Pancreas (tissue), 10 donors: ENCODE measurements at regions not wholly inside any gene's neighbourhood (a gene's known extent, or its start where the extent isn't known, plus 50 kb on each side); places are given as distances from the start of the nearest gene placed in this dataset.
A peak's percentile ranks its signal among the peaks of the same experiment; 100 is the strongest.

Source experiments
- ATAC-seq, 4 donors: fragments of 200-7000 bp; cut with Tn5 transposase; one replicate each; pipeline versions ENCODE4 v1.8.0 to v1.9.1; 2020; ENCODE audit warnings: mild to moderate bottlenecking in 4 of 4, moderate library complexity in 4 of 4
- DNase-seq, 6 donors: peaks; one replicate each; pipeline ENCODE4 v3.0.0-alpha.2; 2020
- FAIRE-seq: peaks from 2 replicates; lab custom pipeline; 2012; peaks lifted over from hg19 to GRCh38; lab: Jason Lieb, UNC
- H3K27ac ChIP-seq, 4 donors: fragments of 200-600 bp; sonication (generic); 1 replicate in 3 of 4; 2 replicates in 1 of 4; pipeline versions ENCODE4 v1.5.0 to v1.8.0; 2020
- H3K27me3 ChIP-seq, 4 donors: fragments of 200-600 bp; one replicate each; pipeline ENCODE4 v1.8.0; 2021
- H3K36me3 ChIP-seq, 3 donors: fragments of 200-600 bp; sonication (generic) in 1 of 3; one replicate each; pipeline versions ENCODE4 v1.5.0 to v1.8.0; 2020 to 2021
- H3K4me1 ChIP-seq, 3 donors: fragments of 200-600 bp; one replicate each; pipeline ENCODE4 v1.8.0; 2021
- H3K4me3 ChIP-seq, 4 donors: fragments of 200-600 bp; sonication (generic) in 2 of 4; one replicate each; pipeline versions ENCODE4 v1.5.0 to v1.8.0; 2020 to 2021
- H3K9me3 ChIP-seq, 4 donors: fragments of 200-600 bp; one replicate each; pipeline ENCODE4 v1.8.0; 2021
- CTCF ChIP-seq, 4 donors: fragments of 200-600 bp; sonication (generic) in 3 of 4; IDR thresholded peaks; one replicate each; pipeline versions ENCODE4 v1.5.0 to v1.8.0; 2021; ENCODE audit warnings: antibody characterized with exemption in 4 of 4
- WGBS, 2 donors: extraction: QIAGEN DNeasy Blood & Tissue Kit; methylation state at CpG; one replicate each; pipeline ENCODE4 v1.1.7; 2013; 5-methylcytosine and 5-hydroxymethylcytosine counted together
- intact Hi-C, 3 donors: fragments of 100-400 bp; cut with DNase I; formaldehyde crosslinking; loops; one replicate each; pipeline versions ENCODE4 v1.11.1 to v1.14.2; 2022
- donor health status: healthy with polysubstance abuse.
- donor health status: DM: no; HTN: no; CAD: no; lungs with moderate emphysema.
- donor health status: DM: no; HTN: no; CAD: no.
- donor health status: control.
- donor health status: control.
- donor health status: Bipolar disorder and iron deficiency.
- donor health status: DM: yes; HTN: yes; CAD: no.
- donor health status: DM: no; HTN: no; CAD: no.
- donor health status: DM: no; HTN: no; CAD: no.
- donor health status: DM: yes; HTN: yes; CAD: no.

DNA sequence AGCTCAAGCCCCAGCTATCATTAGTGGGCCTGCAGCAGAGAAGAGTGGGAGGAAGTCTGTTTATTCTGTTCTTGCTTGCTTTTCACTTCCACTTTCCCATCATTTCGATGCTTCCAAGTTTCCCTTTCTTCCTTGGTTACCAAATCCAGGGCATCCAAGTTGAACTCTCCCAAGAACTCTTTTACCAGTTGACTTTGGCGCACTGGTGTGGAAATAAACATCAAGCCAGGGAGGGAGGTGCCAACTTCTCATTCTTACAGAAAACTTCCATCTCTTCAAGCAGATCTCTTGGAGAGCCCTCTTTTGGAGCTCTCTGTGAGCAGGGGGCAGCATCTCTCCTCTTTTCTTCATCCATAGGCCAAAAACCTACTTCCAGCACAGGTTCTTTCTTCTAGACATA is 85.7 kb upstream of the RGS17 start:
- no peak for ATAC-seq

DNA sequence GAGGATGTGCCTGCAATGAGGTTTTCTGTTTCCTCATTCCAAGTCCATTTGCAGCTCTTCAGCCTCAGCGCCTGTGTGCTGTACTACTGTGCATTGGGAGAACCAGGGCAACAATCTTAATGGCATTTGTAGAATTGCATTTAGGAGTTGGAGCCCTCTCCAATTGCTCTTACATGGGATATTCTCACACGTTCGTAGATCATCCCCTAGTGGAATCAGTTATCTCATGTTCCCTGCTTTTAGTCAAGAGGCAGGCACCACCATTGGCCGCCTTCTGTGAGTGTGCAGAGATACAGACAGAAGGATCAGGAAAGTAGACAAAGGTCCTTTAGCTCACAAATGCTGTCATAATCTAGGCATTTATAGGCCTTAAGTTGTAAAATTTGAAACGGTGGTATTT is 84.2 kb upstream of the RGS17 start:
- no peak for TF ChIP-seq CTCF (IDR thresholded peaks at IDR 0.05)
- intact Hi-C loops: no loop called here
- ATAC-seq: no peak
- H3K4me3 ChIP-seq: no peak overlapping the region
- no peak overlapping the region for H3K27ac ChIP-seq
- 55 to 58% methylated on average over 5 of the region's 5 CpGs for WGBS, 2 donors
- no peak for DNase-seq
- no peaks in the 10 kb centered on the region for H3K9me3 ChIP-seq
- H3K27me3 ChIP-seq: peaks cover 0 to 4% (median 0%) of the 10 kb centered on the region in 4 donors
- no peaks in the 10 kb centered on the region for H3K36me3 ChIP-seq
- FAIRE-seq: no peak
- H3K4me1 ChIP-seq: no peaks in the 10 kb centered on the region

More for the DNA sequence above, 85.7 kb upstream of the RGS17 start:
- no peak overlapping the region for H3K27ac ChIP-seq
- no peaks in the 10 kb centered on the region for H3K9me3 ChIP-seq
- intact Hi-C loops: no loop called here
- H3K4me1 ChIP-seq: no peaks in the 10 kb centered on the region
- 66 to 79% methylated on average over 2 of the region's 2 CpGs for WGBS, 2 donors
- no peak for DNase-seq
- no peaks in the 10 kb centered on the region for H3K27me3 ChIP-seq
- H3K4me3 ChIP-seq: no peak overlapping the region
- FAIRE-seq: no peak
- no peaks in the 10 kb centered on the region for H3K36me3 ChIP-seq
- TF ChIP-seq CTCF (IDR thresholded peaks at IDR 0.05): no peak

DNA sequence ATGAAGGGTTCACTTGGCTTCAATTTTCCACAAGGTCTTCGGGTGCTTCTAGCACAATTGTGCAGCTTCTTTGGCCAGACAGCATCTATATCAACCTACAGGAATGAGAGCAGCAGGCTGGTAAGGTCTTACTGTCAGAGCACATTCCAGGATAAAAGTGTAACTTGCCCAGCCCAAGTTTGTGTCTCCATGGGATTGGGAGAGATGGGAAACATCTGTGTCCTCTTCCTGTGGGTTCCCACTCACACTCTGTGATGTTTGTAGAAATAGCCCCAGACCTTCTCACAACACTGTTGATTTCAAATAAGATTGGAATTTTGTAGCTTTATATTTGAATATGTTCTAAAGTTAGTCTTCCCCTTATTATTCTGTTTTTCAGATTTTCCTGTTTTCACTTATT is 83.4 kb upstream of the RGS17 start:
- FAIRE-seq (no peak), ATAC-seq (no peak), DNase-seq (no peak)
- intact Hi-C loops: no loop called here
- no peaks in the 10 kb centered on the region for H3K9me3 ChIP-seq
- H3K4me1 ChIP-seq: no peaks in the 10 kb centered on the region
- no peak overlapping the region for H3K4me3 ChIP-seq
- peaks cover 0 to 4% (median 0%) of the 10 kb centered on the region in 4 donors for H3K27me3 ChIP-seq
- H3K27ac ChIP-seq: no peak overlapping the region
- no peaks in the 10 kb centered on the region for H3K36me3 ChIP-seq
- no peak for TF ChIP-seq CTCF (IDR thresholded peaks at IDR 0.05)
- 47 to 56% methylated on average over 1 of the region's 1 CpG for WGBS, 2 donors

DNA sequence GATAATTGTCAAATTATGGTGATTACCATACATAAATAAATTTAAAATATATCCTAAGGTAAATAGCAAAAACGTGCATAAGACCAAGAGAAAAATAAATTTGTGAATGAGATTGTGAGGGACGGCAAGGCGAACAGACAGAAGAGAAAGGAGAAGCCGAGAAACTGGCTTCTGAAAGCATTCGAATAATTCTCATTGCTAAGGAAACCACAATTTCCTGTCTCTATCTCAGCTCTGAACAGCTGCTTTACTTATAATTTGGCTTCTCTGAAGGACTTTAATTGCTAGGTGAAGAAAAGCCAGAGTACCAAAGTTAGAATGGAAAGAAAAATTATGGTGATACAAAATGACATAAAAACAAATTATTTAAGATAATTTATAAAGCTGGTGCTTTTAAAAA is 79.0 kb upstream of the RGS17 start:
- H3K4me3 ChIP-seq: no peak overlapping the region
- H3K4me1 ChIP-seq: no peaks in the 10 kb centered on the region
- TF ChIP-seq CTCF (IDR thresholded peaks at IDR 0.05): no peak
- FAIRE-seq (no peak), ATAC-seq (no peak), DNase-seq (no peak)
- intact Hi-C loops: no loop called here
- peaks cover 0 to 4% (median 0%) of the 10 kb centered on the region in 4 donors for H3K27me3 ChIP-seq
- 45 to 60% methylated on average over 5 of the region's 5 CpGs for WGBS, 2 donors
- no peak overlapping the region for H3K27ac ChIP-seq
- no peaks in the 10 kb centered on the region for H3K36me3 ChIP-seq
- no peaks in the 10 kb centered on the region for H3K9me3 ChIP-seq

GRCh38 chr6:153208706-153209105 is 77.6 kb upstream of the RGS17 start:
- TF ChIP-seq CTCF (IDR thresholded peaks at IDR 0.05): no peak
- Histone ChIP-seq H3K4me3 (no peak overlapping the region), H3K9me3 (no peaks in the 10 kb centered on the region), H3K36me3 (no peaks in the 10 kb centered on the region), H3K27ac (no peak overlapping the region), H3K4me1 (no peaks in the 10 kb centered on the region), H3K27me3 (peaks cover 0 to 4% (median 0%) of the 10 kb centered on the region in 4 donors)
- FAIRE-seq (no peak), DNase-seq (no peak), ATAC-seq (peak in 1 of 4 donors; percentile 51)
- intact Hi-C loops: no loop called here
- 56 to 73% methylated on average over 8 of the region's 8 CpGs for WGBS, 2 donors
